ENCODE measurements at regions not wholly inside any gene's neighbourhood (a gene's known extent, or its start where the extent isn't known, plus 50 kb on each side); places are given as distances from the start of the nearest gene placed in this dataset.
"Not testable (repeated sequence)": the region's sequence is repeated elsewhere in the genome, so short reads cannot be mapped to it uniquely, and the experiment has no call there.

GRCh38 chr10:106384496-106384895, 780.0 kb downstream of the SORCS1 start:
- no peak for DNase-seq (ENCODE audit: low spot score)

DNA sequence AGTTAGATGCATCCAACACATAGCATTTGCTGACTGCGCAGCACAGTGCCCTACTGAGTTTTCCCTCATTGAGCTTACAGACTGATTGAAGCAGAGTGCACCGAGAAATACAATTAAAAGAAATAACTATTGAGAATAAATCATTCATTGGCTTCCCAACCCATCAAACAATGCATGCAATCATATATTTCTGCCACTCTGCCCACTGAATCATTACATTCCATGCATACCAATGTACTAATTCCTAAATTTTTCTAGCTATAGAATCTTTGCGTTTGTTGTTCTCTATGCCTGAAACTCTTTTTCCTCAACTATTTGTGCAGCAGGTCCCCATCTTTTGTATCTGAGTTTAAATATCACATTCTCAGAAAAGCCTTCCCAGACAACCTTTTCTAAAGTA, 783.8 kb downstream of the SORCS1 start:
- DNase-seq (ENCODE audit: low spot score), result no peak

DNA sequence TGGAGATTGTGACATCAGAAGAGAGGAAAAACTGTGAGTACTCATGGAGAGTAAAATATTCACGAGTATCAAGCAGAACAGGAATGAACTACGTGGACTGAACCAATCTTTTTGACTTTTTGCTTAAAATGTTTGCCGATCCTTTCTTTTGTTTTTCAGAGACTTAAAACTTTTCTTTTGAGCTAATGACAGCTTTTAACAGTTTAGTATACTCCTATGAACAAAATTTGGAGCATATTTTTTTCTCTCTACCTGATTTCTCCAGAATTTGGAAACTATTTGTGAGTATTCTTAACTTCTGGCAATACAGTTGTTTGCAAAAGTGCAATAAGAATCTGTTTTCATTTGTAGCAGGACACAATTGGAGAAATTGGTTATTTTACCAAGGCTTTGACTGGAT, 786.3 kb downstream of the SORCS1 start:
- DNase-seq (ENCODE audit: low spot score), result no peak

- no peak for DNase-seq (ENCODE audit: low spot score)
These were observed 793.8 kb downstream of the SORCS1 start for GRCh38 chr10:106370751-106371150.

- no peak for DNase-seq (ENCODE audit: low spot score)
These were observed 803.6 kb downstream of the SORCS1 start for GRCh38 chr10:106360870-106361269.

- DNase-seq (ENCODE audit: low spot score), result no peak
These were observed 809.1 kb downstream of the SORCS1 start for GRCh38 chr10:106355450-106355849.

DNA sequence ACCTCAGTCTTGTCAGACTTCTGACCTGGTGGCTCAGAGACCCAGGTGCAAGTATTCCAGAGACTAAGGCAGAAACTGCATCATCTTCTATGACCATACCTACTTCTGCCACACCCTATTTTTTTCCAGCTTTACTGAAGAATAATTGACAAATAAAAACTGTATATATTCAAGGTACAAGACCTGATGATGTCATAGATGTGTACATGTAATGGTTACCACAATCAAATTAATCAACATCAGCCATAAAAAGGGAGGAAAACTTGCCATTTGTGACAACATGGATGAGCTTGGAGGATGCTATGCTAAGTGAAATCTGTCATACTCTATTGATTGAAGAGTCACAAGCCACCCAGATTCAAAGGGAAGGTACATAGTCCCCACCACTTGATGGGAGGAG, 815.6 kb downstream of the SORCS1 start:
- DNase-seq (ENCODE audit: low spot score), result no peak

GRCh38 chr10:106347547-106347946, 817.0 kb downstream of the SORCS1 start:
- no peak for DNase-seq (ENCODE audit: low spot score)

GRCh38 chr10:106343539-106343938, 821.0 kb downstream of the SORCS1 start:
- DNase-seq (ENCODE audit: low spot score), result not testable (repeated sequence)

DNA sequence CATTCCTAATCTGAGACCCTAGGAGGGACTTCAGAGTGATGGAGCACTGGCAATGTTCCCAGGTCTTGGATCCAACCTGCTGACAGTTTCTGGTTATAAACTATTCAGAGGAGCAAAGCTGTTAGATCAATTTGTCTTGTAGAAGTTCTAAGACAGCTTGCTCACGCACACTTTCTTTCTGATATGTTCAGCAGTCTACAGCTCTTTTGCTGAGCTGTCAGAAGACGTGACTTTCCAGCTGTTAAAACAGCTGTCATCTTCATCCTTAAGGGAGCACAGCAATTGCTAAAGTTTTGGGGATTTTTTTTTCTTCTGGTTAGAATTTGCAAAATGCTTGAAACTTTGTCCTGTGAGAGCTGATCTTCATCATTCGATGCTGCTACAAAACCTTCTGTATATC, 823.1 kb downstream of the SORCS1 start:
- DNase-seq (ENCODE audit: low spot score), result no peak

DNA sequence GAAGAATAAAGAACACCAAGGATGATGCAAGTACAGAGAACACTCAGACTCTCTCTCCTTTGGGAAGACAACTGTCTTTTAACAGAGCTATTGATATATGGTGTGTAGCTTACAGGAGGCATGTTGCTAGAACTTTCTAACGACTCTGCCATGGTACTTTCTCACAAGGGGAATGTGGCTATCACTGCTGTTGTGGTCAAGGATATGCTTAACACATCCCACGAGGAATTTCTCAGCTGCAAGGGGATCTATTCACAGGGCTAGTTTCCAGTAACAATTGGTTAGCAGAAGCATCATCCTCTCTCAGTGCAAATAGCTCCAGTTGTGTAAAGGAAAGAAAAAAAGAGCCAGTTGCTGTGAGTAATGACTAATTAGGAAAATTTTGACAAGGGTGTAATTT, 826.0 kb downstream of the SORCS1 start:
- no peak for DNase-seq (ENCODE audit: low spot score)

- no peak for DNase-seq (ENCODE audit: low spot score)
These were observed 827.6 kb downstream of the SORCS1 start for GRCh38 chr10:106336874-106337273.

DNA sequence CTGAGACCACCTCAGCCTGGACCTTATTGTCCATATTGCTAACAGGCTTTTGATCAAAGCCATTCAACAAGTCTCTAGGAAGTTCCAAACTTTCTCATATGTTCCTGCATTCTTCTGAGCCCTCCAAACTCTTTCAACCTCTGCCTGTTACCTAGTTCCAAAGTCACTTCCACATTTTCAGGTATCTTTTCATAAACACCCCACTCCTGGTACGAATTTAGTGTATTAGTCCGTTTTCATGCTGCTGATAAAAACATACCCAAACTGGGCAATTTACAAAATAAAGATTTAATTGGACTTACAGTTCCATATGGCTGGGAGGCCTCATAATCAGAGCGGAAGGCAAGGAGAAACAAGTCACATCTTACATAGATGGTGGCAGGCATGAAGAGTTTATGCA, 836.8 kb downstream of the SORCS1 start:
- no peak for DNase-seq (ENCODE audit: low spot score)

DNA sequence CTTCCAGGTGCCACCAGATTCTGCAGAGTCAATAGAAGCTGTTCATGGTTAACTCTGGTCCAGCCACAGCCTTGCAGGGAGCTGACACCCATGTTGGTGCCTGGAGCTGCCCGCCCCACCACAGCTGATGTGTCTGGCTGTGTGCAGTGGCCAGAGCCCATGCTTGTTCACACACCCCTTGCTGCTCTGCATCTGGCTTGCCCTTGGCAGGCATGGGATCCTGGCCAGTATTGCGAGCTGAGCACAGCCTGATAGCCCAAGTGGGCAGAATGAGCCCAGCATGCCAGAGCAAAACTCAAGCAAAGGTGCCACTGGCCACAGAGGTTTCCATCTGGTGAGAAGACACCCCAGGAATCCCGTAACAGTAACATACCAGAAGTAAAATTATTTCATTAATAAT, 843.6 kb downstream of the SORCS1 start:
- no peak for DNase-seq (ENCODE audit: low spot score)

DNA sequence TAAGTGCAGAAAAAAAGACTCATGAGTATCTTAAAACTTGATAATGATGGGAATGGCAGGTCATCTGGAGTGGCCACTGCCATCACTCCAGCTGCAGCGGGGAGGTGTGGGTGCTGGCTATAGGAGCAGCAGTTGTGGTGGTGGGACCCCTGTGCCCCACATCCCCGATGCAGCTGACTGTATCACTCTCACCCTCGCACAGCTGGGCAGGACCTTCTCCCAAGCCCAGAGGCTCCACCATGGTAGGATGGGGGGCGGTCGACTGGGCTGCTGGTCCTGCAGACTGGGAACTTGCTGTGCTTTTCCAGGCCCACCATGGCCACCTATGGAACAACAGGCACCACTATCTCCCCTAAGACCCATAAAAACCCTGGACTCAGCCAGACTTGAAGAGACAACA, 844.4 kb downstream of the SORCS1 start:
- DNase-seq (ENCODE audit: low spot score), result no peak

GRCh38 chr10:106317554-106317953, 847.0 kb downstream of the SORCS1 start:
- no peak for DNase-seq (ENCODE audit: low spot score)

DNA sequence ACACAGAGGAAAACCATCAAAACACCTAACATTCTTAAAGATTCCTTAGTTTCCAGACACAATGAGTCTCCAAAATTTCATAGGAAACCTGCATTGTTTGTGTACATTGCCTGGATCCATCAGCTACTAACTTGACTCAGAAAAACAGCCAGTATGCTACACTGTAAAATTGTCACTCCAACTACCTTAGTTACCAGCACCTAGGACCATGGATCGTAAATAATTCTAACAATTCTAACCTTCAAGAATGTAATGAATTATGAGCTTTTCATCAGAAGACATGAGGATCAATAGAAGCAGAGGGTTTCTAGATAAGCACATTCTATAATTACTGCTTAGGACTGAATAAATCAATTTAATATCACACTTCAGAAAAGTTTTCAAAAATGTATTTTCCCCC, 851.5 kb downstream of the SORCS1 start:
- no peak for DNase-seq (ENCODE audit: low spot score)

DNA sequence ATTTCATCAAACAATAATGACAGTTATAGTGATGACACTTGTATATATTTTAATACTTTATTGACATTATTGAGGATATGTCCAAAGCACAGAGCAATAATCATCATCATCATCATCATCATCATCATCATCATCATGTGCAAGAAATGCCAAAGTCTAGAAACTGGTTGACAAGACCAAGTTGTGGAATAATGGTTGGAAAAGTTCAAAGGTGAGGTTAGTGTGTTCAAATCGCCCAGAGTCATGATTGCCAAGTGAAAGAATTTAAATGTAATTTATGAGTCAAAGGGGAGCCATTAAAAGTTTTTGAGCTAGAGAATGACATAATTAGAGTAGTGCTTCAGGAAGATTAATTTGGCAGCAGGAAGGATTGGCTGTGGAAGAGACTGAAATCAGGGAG, 852.4 kb downstream of the SORCS1 start:
- DNase-seq (ENCODE audit: low spot score), result no peak

- DNase-seq (ENCODE audit: low spot score), result no peak
These were observed 852.9 kb downstream of the SORCS1 start for GRCh38 chr10:106311590-106311989.

DNA sequence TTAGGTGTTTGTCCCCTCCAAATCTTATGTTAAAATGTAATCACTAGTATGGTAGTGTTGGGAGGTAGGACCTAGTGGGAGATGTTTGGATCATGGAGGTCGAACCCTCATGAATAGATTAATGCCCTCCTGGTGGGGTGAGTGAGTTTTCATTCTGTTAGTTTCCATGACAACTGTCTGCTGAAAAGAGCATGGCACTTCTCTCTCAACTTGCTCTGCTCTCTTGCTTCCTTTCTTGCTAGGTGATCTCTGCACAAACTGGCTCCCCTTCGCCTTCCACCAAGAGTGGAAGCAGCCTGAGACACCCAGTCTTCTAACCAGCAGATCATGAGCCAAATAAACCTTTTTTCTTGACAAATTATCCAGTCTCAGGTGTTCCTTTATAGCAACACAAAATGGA, 853.9 kb downstream of the SORCS1 start:
- DNase-seq (ENCODE audit: low spot score), result no peak

DNA sequence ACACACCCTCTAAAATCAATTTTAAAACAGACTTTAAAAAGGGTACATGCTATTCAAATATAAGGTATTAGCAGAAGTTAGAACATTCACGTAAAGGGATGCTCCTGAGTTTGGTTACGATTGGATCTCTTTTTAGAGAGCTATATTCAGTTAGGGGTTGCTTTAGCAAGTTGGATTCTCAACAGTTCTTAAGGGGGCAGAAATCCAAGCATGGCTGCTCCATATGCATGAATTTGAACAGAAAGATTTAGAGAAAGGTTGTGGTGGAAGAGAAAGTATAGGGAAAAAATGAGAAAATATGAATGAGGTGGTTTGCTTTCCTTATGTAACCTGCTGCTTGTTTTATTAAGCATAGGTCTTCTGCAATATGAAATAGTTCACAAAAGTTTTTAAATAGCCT, 855.1 kb downstream of the SORCS1 start:
- DNase-seq (ENCODE audit: low spot score), result no peak

DNA sequence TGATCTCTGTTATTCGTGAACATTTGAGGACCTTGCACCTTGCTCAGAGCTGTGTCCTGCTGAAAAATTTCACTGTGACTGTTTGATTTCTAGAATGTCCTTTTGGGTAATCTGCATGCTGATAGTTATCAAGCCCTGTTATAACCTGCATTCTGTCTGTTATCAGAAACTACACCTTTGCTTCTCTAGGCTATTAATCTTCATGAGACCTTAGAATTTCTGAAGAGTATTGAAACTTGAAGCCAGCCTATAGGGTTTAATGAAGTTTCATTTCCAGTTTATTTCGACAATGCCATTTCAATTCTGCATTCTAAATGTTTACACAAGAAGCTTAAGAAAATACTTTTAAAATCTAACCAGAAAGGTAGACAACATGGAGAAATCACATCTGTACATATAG, 856.2 kb downstream of the SORCS1 start:
- DNase-seq (ENCODE audit: low spot score), result no peak

- DNase-seq (ENCODE audit: low spot score), result no peak
These were observed 860.5 kb downstream of the SORCS1 start for GRCh38 chr10:106304056-106304455.

DNA sequence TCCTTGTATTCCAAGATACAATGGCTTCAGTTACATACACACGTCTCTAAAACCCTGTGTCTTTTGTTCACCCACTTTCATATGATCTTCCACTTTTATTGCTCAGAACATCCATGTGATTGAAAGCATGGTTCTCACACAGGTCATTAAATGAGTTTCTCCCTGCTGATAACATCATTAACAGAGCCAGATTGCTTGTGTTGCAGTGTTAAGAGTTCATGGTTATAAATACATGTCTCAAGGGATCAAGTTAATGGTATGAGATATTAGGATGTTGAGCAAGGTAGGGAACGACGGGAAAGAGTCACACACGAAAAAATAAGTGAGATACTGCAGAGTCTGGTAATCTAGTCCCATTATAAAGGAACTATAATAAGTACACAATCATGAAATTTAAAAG, 861.5 kb downstream of the SORCS1 start:
- DNase-seq (ENCODE audit: low spot score), result no peak

DNA sequence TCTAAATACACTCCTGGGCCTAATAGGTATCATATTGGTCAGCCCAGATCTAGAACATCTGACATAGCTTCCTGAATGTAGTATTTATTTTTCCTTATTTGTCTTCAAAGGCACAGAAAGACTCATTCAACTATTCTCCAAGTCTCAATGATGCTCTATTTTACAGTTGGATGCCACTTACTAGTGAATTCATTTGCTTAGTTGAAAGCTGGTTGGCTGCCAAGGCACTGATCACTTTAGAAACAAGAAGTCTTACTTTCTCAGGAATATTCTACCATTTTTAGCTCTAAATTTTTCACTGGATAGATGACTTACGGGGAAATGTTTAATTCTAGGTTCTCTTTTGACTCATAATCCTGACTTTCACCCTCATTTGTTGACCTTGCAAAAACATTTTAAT, 863.4 kb downstream of the SORCS1 start:
- DNase-seq (ENCODE audit: low spot score), result no peak
